Stomach (tissue), 8 donors: ENCODE measurements at regions not wholly inside any gene's neighbourhood (a gene's known extent, or its start where the extent isn't known, plus 50 kb on each side); places are given as distances from the start of the nearest gene placed in this dataset.
"Not testable (repeated sequence)": the region's sequence is repeated elsewhere in the genome, so short reads cannot be mapped to it uniquely, and the experiment has no call there.

ENCODE experiments used
- DNase-seq, 2 donors: peaks; one replicate each; pipeline versions ENCODE4 v3.0.0 to v3.0.0-alpha.2; 2013 to 2019
- H3K27ac ChIP-seq, 5 donors: fragments of 200-600 bp in 4 of 5; sonication (generic) in 4 of 5; one replicate each; pipeline ENCODE4 v1.5.1; 2013 to 2019; ENCODE audit warnings: mild to moderate bottlenecking in 1 of 5, moderate library complexity in 1 of 5
- H3K27me3 ChIP-seq, 3 donors: fragments of 200-600 bp; sonication (generic); one replicate each; pipeline ENCODE4 v1.5.1; 2017 to 2019; ENCODE audit warnings: mixed run types in 1 of 3
- H3K36me3 ChIP-seq, 4 donors: fragments of 200-600 bp; sonication (generic); 1 replicate in 3 of 4; 2 replicates in 1 of 4; pipeline ENCODE4 v1.5.1; 2016 to 2019
- H3K4me1 ChIP-seq, 4 donors: fragments of 200-600 bp; sonication (generic); one replicate each; pipeline ENCODE4 v1.5.1; 2016 to 2019
- H3K4me3 ChIP-seq, 4 donors: fragments of 200-600 bp; sonication (generic) in 3 of 4; one replicate each; pipeline ENCODE4 v1.5.1; 2016 to 2019; ENCODE audit warnings: mild to moderate bottlenecking in 1 of 4
- H3K9me3 ChIP-seq, 4 donors: fragments of 200-600 bp; sonication (generic); one replicate each; pipeline ENCODE4 v1.5.1; 2016 to 2019
- EP300 ChIP-seq: sonication (generic); formaldehyde crosslinking; IDR thresholded peaks from one replicate; pipeline ENCODE4 v1.6.1; 2017; ENCODE audit warnings: antibody characterized with exemption
- POLR2A ChIP-seq, 4 donors: fragments of 450-650 bp; IDR thresholded peaks; one replicate each; pipeline ENCODE4 v1.6.1; 2016; ENCODE audit warnings: antibody characterized with exemption in 4 of 4, control low read depth in 2 of 4, mild to moderate bottlenecking in 1 of 4, moderate library complexity in 1 of 4
- POLR2AphosphoS5 ChIP-seq, 3 donors: sonication (generic); formaldehyde crosslinking; IDR thresholded peaks; one replicate each; pipeline ENCODE4 v1.6.1; 2016; ENCODE audit warnings: antibody characterized with exemption in 3 of 3
- WGBS, 5 donors: extraction: QIAGEN DNeasy Blood & Tissue Kit in 3 of 5; methylation state at CpG; one replicate each; pipeline versions ENCODE4 v1.1.5 to v1.1.7; 2013 to 2018; 5-methylcytosine and 5-hydroxymethylcytosine counted together
- intact Hi-C: fragments of 100-400 bp; cut with DNase I; formaldehyde crosslinking; loops from one replicate; pipeline ENCODE4 v1.15.1; 2023; ENCODE audit warnings: low total_unique reads
- TF ChIP-seq, protein P1 (sequence below), 7 experiments: fragments of 450-650 bp in 4 of 7; fragments of 200-600 bp in 3 of 7; sonication (generic) in 3 of 7; IDR thresholded peaks; one replicate each; pipeline ENCODE4 v1.5.1; 2016 to 2019; ENCODE audit warnings: antibody characterized with exemption in 7 of 7, control low read depth in 2 of 7, mild to moderate bottlenecking in 1 of 7
- donor health status: healthy with polysubstance abuse.
- donor health status: Bipolar disorder and iron deficiency.
- donor health status: healthy.

DNA sequence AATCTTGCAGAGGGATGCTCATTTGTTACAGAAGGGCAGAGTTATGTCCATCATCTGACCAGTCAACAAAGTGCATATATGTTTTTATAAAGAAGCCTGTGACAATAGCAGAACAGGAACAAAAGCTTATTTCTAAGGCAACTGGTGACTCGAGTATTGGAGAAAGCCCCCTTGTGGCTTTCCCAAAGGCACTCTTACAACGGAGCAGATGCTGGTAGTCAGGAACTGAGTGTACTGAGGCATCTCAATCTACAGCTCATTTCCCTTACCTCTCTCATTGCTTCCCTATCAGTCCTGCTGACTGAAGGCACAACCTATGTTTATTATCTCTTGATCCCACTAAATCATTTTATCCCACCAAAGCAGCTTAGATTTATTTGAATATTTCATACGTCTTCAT lies 557.1 kb upstream of the CHAC2 start:
- 32 to 45% (median 41%) methylated on average over 3 of the region's 3 CpGs for WGBS, 5 donors
- Histone ChIP-seq H3K9me3 (peaks cover 0 to 23% (median 0%) of the 10 kb centered on the region in 4 donors), H3K27ac (no peak overlapping the region), H3K36me3 (no peaks in the 10 kb centered on the region), H3K4me1 (no peaks in the 10 kb centered on the region), H3K27me3 (no peaks in the 10 kb centered on the region), H3K4me3 (no peak overlapping the region)
- peak in 1 of 2 donors; percentile 10 for DNase-seq
- TF ChIP-seq POLR2A (IDR thresholded peaks at IDR 0.05) (no peak), POLR2AphosphoS5 (IDR thresholded peaks at IDR 0.05) (no peak), EP300 (no peak)
- TF ChIP-seq, protein P1, sequence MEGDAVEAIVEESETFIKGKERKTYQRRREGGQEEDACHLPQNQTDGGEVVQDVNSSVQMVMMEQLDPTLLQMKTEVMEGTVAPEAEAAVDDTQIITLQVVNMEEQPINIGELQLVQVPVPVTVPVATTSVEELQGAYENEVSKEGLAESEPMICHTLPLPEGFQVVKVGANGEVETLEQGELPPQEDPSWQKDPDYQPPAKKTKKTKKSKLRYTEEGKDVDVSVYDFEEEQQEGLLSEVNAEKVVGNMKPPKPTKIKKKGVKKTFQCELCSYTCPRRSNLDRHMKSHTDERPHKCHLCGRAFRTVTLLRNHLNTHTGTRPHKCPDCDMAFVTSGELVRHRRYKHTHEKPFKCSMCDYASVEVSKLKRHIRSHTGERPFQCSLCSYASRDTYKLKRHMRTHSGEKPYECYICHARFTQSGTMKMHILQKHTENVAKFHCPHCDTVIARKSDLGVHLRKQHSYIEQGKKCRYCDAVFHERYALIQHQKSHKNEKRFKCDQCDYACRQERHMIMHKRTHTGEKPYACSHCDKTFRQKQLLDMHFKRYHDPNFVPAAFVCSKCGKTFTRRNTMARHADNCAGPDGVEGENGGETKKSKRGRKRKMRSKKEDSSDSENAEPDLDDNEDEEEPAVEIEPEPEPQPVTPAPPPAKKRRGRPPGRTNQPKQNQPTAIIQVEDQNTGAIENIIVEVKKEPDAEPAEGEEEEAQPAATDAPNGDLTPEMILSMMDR (IDR thresholded peaks at IDR 0.05), result no peak
- intact Hi-C loops, result no loop called here

DNA sequence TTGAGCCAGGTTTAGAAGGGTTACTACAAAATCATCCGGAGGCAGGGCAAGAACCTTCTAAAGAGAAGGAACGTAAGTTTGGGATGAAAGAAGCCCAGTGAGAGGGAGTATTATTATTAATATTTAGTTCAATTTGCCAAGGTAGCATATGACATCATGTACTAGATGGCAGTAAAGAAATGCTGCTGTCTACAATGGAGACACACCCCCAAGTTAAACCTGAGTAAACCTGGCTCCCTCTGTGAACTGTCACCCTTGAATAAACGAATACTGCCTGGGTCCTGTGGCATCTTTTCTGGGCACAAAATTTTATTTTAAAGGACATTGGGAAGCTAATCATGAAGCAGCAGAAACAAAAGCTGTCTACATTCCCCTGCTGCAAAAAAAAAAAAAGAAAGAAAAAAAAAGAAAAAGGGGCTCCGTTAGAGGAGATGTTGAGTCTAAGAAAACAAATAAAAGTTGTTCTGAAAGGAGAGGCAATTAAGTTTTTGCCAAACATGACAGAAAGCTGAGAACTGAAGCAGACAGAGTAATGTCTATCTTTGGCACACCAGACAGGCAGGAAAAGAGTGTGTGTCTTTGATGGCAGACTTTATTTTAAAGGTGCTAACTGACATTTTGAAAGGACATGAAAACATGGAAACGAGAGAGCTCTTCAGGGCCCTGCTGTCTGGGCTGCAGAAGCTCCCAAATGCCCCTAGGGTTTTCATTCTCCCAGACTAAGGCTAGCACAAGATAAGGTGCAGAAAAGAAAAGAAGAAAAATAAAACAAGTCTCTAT lies 557.7 kb upstream of the CHAC2 start:
- TF ChIP-seq POLR2A (IDR thresholded peaks at IDR 0.05) (no peak), POLR2AphosphoS5 (IDR thresholded peaks at IDR 0.05) (no peak), EP300 (no peak)
- TF ChIP-seq, protein P1 (IDR thresholded peaks at IDR 0.05), result no peak
- no peak for DNase-seq
- no peaks in the 10 kb centered on the region for H3K27me3 ChIP-seq
- intact Hi-C loops, result no loop called here
- no peak overlapping the region for H3K4me3 ChIP-seq
- no peak overlapping the region for H3K27ac ChIP-seq
- 43 to 61% (median 50%) methylated on average over 5 of the region's 5 CpGs for WGBS, 5 donors
- no peaks in the 10 kb centered on the region for H3K36me3 ChIP-seq
- peaks cover 0 to 16% (median 0%) of the 10 kb centered on the region in 4 donors for H3K9me3 ChIP-seq
- no peaks in the 10 kb centered on the region for H3K4me1 ChIP-seq

DNA sequence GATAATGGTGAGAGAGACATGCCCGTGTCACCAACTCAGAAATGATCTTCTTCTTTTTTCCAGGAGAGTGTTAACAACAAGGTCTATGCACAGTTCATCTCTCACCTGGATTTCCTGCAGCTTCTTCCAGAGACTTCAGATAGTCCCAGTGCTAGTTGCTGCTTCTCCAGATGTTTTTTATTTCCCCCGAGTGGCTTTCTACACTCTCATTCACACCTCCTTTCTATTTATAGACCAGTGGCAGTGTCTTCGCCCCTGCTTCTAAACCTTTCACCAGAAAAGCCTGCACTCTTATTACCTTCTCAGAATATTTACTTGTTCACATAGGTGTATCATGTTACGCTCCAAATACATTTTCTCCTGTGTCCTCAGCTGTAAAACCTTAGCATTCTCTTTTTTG lies 558.8 kb upstream of the CHAC2 start:
- 46 to 60% (median 55%) methylated on average over 4 of the region's 4 CpGs for WGBS, 5 donors
- intact Hi-C loops, result no loop called here
- Histone ChIP-seq H3K36me3 (no peaks in the 10 kb centered on the region), H3K9me3 (peaks cover 0 to 6% (median 0%) of the 10 kb centered on the region in 4 donors), H3K4me1 (no peaks in the 10 kb centered on the region), H3K27me3 (no peaks in the 10 kb centered on the region), H3K27ac (no peak overlapping the region), H3K4me3 (no peak overlapping the region)
- TF ChIP-seq EP300, result no peak
- no peak for TF ChIP-seq POLR2AphosphoS5 (IDR thresholded peaks at IDR 0.05)
- no peak for TF ChIP-seq POLR2A (IDR thresholded peaks at IDR 0.05)
- TF ChIP-seq, protein P1 (IDR thresholded peaks at IDR 0.05), result no peak
- DNase-seq, result no peak

DNA sequence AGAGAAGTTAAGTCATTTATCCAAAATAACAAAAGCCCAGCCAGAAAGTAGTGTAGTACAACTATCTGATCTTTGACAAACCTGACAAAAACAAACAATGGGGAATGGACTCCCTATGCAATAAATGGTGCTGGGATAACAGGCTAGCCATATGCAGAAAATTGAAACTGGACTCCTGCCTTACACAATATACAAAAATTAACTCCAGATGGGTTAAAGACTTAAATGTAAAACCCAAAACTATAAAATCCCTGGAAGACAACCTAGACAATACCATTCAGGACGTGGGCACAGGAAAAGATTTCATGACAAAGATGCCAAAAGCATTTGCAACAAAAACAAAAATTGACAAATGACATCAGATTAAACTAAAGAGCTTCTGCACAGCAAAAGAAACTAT lies 561.4 kb upstream of the CHAC2 start:
- H3K4me3 ChIP-seq, H3K27ac ChIP-seq, H3K4me1 ChIP-seq, DNase-seq, H3K36me3 ChIP-seq, H3K9me3 ChIP-seq, intact Hi-C loops, H3K27me3 ChIP-seq: not testable (repeated sequence)
- WGBS, 5 donors, result 29 to 54% (median 32%) methylated on average over 1 of the region's 1 CpG

DNA sequence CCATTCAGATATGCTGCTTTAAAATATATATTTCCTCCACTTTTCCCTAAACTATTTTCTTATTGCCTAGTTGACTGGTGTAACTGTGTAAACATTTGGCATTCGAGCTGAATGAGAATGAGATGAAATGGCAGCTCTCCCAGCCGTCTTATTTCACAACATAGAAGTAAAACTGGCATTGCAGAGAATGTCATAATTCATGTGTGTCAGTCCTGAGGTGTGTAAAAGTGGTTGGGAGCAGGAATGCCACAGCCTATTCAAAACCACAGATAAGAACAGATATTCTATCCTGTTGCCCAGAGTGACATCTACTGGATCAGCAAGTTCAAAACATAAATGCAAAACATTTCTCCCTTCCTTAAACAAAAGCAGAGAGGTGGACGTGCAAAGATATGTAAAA lies 565.5 kb upstream of the CHAC2 start:
- Histone ChIP-seq H3K9me3 (no peaks in the 10 kb centered on the region), H3K4me1 (no peaks in the 10 kb centered on the region), H3K4me3 (no peak overlapping the region), H3K36me3 (no peaks in the 10 kb centered on the region), H3K27me3 (no peaks in the 10 kb centered on the region), H3K27ac (no peak overlapping the region)
- TF ChIP-seq, protein P1 (IDR thresholded peaks at IDR 0.05), result no peak
- TF ChIP-seq POLR2A (IDR thresholded peaks at IDR 0.05) (no peak), POLR2AphosphoS5 (IDR thresholded peaks at IDR 0.05) (no peak), EP300 (no peak)
- peak in 1 of 2 donors; percentile 76 for DNase-seq
- intact Hi-C loops, result no loop called here
- WGBS, 5 donors, result 7 to 20% (median 16%) methylated on average over 3 of the region's 3 CpGs
